T-helper 1 cell treated with Interleukin-12 subunit alpha and Interleukin-12 subunit beta and Interleukin-4 antibody, amounts not matched to agents 30 μg/mL and 1 μg/mL, for 36 hours (primary cell): ENCODE measurements at regions not wholly inside any gene's neighbourhood (a gene's known extent, or its start where the extent isn't known, plus 50 kb on each side); places are given as distances from the start of the nearest gene placed in this dataset.
"Not testable (repeated sequence)": the region's sequence is repeated elsewhere in the genome, so short reads cannot be mapped to it uniquely, and the experiment has no call there.

Experiments
- H3K27ac Mint-ChIP-seq: one replicate; pipeline ENCODE4 v1.8.0; 2021; ENCODE audit warnings: mild to moderate bottlenecking, mixed read lengths
- H3K27me3 Mint-ChIP-seq: one replicate; pipeline ENCODE4 v1.8.0; 2021; ENCODE audit warnings: low read depth, mixed read lengths
- H3K36me3 Mint-ChIP-seq: one replicate; pipeline ENCODE4 v1.8.0; 2021; ENCODE audit warnings: low read depth, mixed read lengths
- H3K4me1 Mint-ChIP-seq: one replicate; pipeline ENCODE4 v1.8.0; 2021; ENCODE audit warnings: low read depth, mixed read lengths
- H3K4me3 Mint-ChIP-seq: one replicate; pipeline ENCODE4 v1.8.0; 2021; ENCODE audit warnings: mild to moderate bottlenecking, moderate library complexity, mixed read lengths
- H3K9me3 Mint-ChIP-seq: one replicate; pipeline ENCODE4 v1.8.0; 2021; ENCODE audit warnings: mixed read lengths

- H3K4me3 Mint-ChIP-seq, result no peak overlapping the region
- peaks cover 5% of the 10 kb centered on the region for H3K4me1 Mint-ChIP-seq
- H3K27ac Mint-ChIP-seq, result no peak overlapping the region
- H3K27me3 Mint-ChIP-seq, result no peaks in the 10 kb centered on the region
- no peaks in the 10 kb centered on the region for H3K9me3 Mint-ChIP-seq
- no peaks in the 10 kb centered on the region for H3K36me3 Mint-ChIP-seq
Observed at GRCh38 chr21:14824126-14824525, 240.7 kb downstream of the NRIP1 start.

GRCh38 chr21:14817311-14817710, 247.5 kb downstream of the NRIP1 start:
- no peak overlapping the region for H3K4me3 Mint-ChIP-seq
- no peak overlapping the region for H3K27ac Mint-ChIP-seq
- peaks cover 1% of the 10 kb centered on the region for H3K36me3 Mint-ChIP-seq
- H3K9me3 Mint-ChIP-seq, result no peaks in the 10 kb centered on the region
- no peaks in the 10 kb centered on the region for H3K4me1 Mint-ChIP-seq
- H3K27me3 Mint-ChIP-seq, result no peaks in the 10 kb centered on the region

- Mint-ChIP-seq H3K4me1 (no peaks in the 10 kb centered on the region), H3K4me3 (no peak overlapping the region), H3K27ac (no peak overlapping the region), H3K27me3 (no peaks in the 10 kb centered on the region), H3K36me3 (peaks cover 1% of the 10 kb centered on the region), H3K9me3 (peaks cover 6% of the 10 kb centered on the region)
Observed at GRCh38 chr21:14814991-14815390, 249.8 kb downstream of the NRIP1 start.

GRCh38 chr21:14814282-14814681, 250.5 kb downstream of the NRIP1 start:
- peaks cover 6% of the 10 kb centered on the region for H3K9me3 Mint-ChIP-seq
- no peaks in the 10 kb centered on the region for H3K4me1 Mint-ChIP-seq
- peaks cover 1% of the 10 kb centered on the region for H3K36me3 Mint-ChIP-seq
- H3K27me3 Mint-ChIP-seq, result no peaks in the 10 kb centered on the region
- H3K27ac Mint-ChIP-seq, result no peak overlapping the region
- no peak overlapping the region for H3K4me3 Mint-ChIP-seq

- peaks cover 13% of the 10 kb centered on the region for H3K9me3 Mint-ChIP-seq
Observed at GRCh38 chr21:14804170-14804569, 258.1 kb upstream of the SAMSN1 start.

GRCh38 chr21:14797543-14797942, 251.4 kb upstream of the SAMSN1 start:
- no peaks in the 10 kb centered on the region for H3K4me1 Mint-ChIP-seq
- H3K4me3 Mint-ChIP-seq, result no peak overlapping the region
- H3K27ac Mint-ChIP-seq, result no peak overlapping the region
- peaks cover 4% of the 10 kb centered on the region for H3K27me3 Mint-ChIP-seq
- H3K9me3 Mint-ChIP-seq, result peaks cover 40% of the 10 kb centered on the region
- H3K36me3 Mint-ChIP-seq, result no peaks in the 10 kb centered on the region

More at GRCh38 chr21:14804170-14804569, 258.1 kb upstream of the SAMSN1 start:
- not testable (repeated sequence) for H3K4me3 Mint-ChIP-seq, H3K36me3 Mint-ChIP-seq, H3K27me3 Mint-ChIP-seq, H3K4me1 Mint-ChIP-seq, H3K27ac Mint-ChIP-seq

- no peaks in the 10 kb centered on the region for H3K36me3 Mint-ChIP-seq
- H3K27ac Mint-ChIP-seq, result no peak overlapping the region
- no peaks in the 10 kb centered on the region for H3K4me1 Mint-ChIP-seq
- no peak overlapping the region for H3K4me3 Mint-ChIP-seq
- H3K9me3 Mint-ChIP-seq, result no peaks in the 10 kb centered on the region
- H3K27me3 Mint-ChIP-seq, result peaks cover 6% of the 10 kb centered on the region
Observed at GRCh38 chr21:14787312-14787711, 241.2 kb upstream of the SAMSN1 start.

GRCh38 chr21:14785679-14786078, 239.6 kb upstream of the SAMSN1 start:
- H3K36me3 Mint-ChIP-seq, result no peaks in the 10 kb centered on the region
- H3K4me1 Mint-ChIP-seq, result no peaks in the 10 kb centered on the region
- H3K9me3 Mint-ChIP-seq, result no peaks in the 10 kb centered on the region
- peaks cover 6% of the 10 kb centered on the region for H3K27me3 Mint-ChIP-seq
- no peak overlapping the region for H3K27ac Mint-ChIP-seq
- H3K4me3 Mint-ChIP-seq, result no peak overlapping the region

- Mint-ChIP-seq H3K36me3 (no peaks in the 10 kb centered on the region), H3K4me1 (peaks cover 1% of the 10 kb centered on the region), H3K9me3 (no peaks in the 10 kb centered on the region), H3K27me3 (peaks cover 5% of the 10 kb centered on the region), H3K27ac (no peak overlapping the region), H3K4me3 (no peak overlapping the region)
Observed at GRCh38 chr21:14773777-14774345, 227.7 kb upstream of the SAMSN1 start.

GRCh38 chr21:14771593-14771992, 225.5 kb upstream of the SAMSN1 start:
- Mint-ChIP-seq H3K4me1 (peaks cover 1% of the 10 kb centered on the region), H3K27me3 (no peaks in the 10 kb centered on the region), H3K27ac (no peak overlapping the region), H3K9me3 (no peaks in the 10 kb centered on the region), H3K36me3 (no peaks in the 10 kb centered on the region), H3K4me3 (no peak overlapping the region)

- H3K4me1 Mint-ChIP-seq, result peaks cover 1% of the 10 kb centered on the region
Observed at GRCh38 chr21:14768042-14768441, 221.9 kb upstream of the SAMSN1 start.

GRCh38 chr21:14767192-14767852, 221.2 kb upstream of the SAMSN1 start:
- Mint-ChIP-seq H3K4me1 (peaks cover 1% of the 10 kb centered on the region), H3K27me3 (no peaks in the 10 kb centered on the region), H3K36me3 (no peaks in the 10 kb centered on the region), H3K9me3 (no peaks in the 10 kb centered on the region), H3K27ac (no peak overlapping the region), H3K4me3 (no peak overlapping the region)

More at GRCh38 chr21:14768042-14768441, 221.9 kb upstream of the SAMSN1 start:
- Mint-ChIP-seq H3K27me3 (no peaks in the 10 kb centered on the region), H3K27ac (no peak overlapping the region), H3K4me3 (no peak overlapping the region), H3K36me3 (no peaks in the 10 kb centered on the region), H3K9me3 (no peaks in the 10 kb centered on the region)

GRCh38 chr21:14766241-14766640, 220.1 kb upstream of the SAMSN1 start:
- no peaks in the 10 kb centered on the region for H3K27me3 Mint-ChIP-seq
- H3K4me3 Mint-ChIP-seq, result no peak overlapping the region
- H3K9me3 Mint-ChIP-seq, result no peaks in the 10 kb centered on the region
- H3K4me1 Mint-ChIP-seq, result no peaks in the 10 kb centered on the region
- H3K27ac Mint-ChIP-seq, result no peak overlapping the region
- H3K36me3 Mint-ChIP-seq, result no peaks in the 10 kb centered on the region

- H3K27me3 Mint-ChIP-seq, result no peaks in the 10 kb centered on the region
- no peak overlapping the region for H3K27ac Mint-ChIP-seq
- H3K9me3 Mint-ChIP-seq, result no peaks in the 10 kb centered on the region
- no peaks in the 10 kb centered on the region for H3K36me3 Mint-ChIP-seq
- H3K4me1 Mint-ChIP-seq, result peaks cover 1% of the 10 kb centered on the region
- no peak overlapping the region for H3K4me3 Mint-ChIP-seq
Observed at GRCh38 chr21:14763695-14764064, 217.6 kb upstream of the SAMSN1 start.

GRCh38 chr21:14762734-14763694, 216.9 kb upstream of the SAMSN1 start:
- H3K27ac Mint-ChIP-seq, result no peak overlapping the region

More at GRCh38 chr21:14762734-14763694, 216.9 kb upstream of the SAMSN1 start:
- no peak overlapping the region for H3K4me3 Mint-ChIP-seq
- peaks cover 1% of the 10 kb centered on the region for H3K4me1 Mint-ChIP-seq
- no peaks in the 10 kb centered on the region for H3K36me3 Mint-ChIP-seq
- H3K27me3 Mint-ChIP-seq, result no peaks in the 10 kb centered on the region
- no peaks in the 10 kb centered on the region for H3K9me3 Mint-ChIP-seq
